ENCODE measurements at regions not wholly inside any gene's neighbourhood (a gene's known extent, or its start where the extent isn't known, plus 50 kb on each side); places are given as distances from the start of the nearest gene placed in this dataset.

DNA sequence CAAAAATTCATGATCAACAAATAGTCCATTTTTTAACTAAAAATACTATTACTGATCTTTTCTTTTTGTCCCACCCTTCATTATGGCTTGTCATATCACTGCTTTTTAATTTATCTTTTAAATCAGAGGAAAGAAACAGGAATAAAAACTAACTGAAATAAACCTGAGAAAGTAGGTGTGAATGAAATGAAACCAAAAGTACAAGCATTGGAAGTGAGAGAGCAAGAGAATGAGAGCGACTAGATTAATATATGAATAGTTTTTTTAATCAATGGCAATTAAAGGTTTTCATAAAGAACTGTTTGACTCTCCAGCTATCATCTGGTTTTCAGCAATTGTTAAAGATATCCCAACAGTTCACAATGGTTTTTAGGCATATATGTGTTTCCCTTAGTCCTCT, 137.8 kb downstream of the SPAG6 start:
- POLR2A ChIA-PET: no interaction called here
- 85% methylated on average over 1 of the region's 1 CpG for WGBS (ENCODE audit: missing lambda C conversion rate)
- Histone ChIP-seq H3K4me2 (no peak overlapping the region), H3K27ac (no peak overlapping the region), H3K9me3 (no peaks in the 10 kb centered on the region), H3K4me3 (no peak overlapping the region), H3K4me1 (peaks cover 7% of the 10 kb centered on the region; the same call in 1 of the 3 replicates)
- DNase-seq (ENCODE audit: low read depth in 1 of 2, low spot score in 1 of 2) (no peak), FAIRE-seq (no peak), ATAC-seq (no peak)
- TF ChIP-seq BCL3 (IDR thresholded peaks at IDR 0.05): no peak
- no peak for TF ChIP-seq JUNB (IDR thresholded peaks at IDR 0.05)
- no peak for TF ChIP-seq MAX (IDR thresholded peaks at IDR 0.05)
- no peak for TF ChIP-seq HOXA7 (CRISPR knock-in tag; IDR thresholded peaks at IDR 0.05)
- TF ChIP-seq SMC3 (IDR thresholded peaks at IDR 0.05): no peak
- CTCF ChIA-PET: no interaction called here
